Left renal cortex interstitium (tissue), 4 donors: ENCODE measurements at regions not wholly inside any gene's neighbourhood (a gene's known extent, or its start where the extent isn't known, plus 50 kb on each side); places are given as distances from the start of the nearest gene placed in this dataset.
"Not testable (repeated sequence)": the region's sequence is repeated elsewhere in the genome, so short reads cannot be mapped to it uniquely, and the experiment has no call there.

Experiments
- DNase-seq, 4 donors: peaks; one replicate each; pipeline ENCODE4 v3.0.0-alpha.2; 2013; ENCODE audit warnings: low read depth in 4 of 4, low spot score in 2 of 4, missing footprints in 1 of 4

DNA sequence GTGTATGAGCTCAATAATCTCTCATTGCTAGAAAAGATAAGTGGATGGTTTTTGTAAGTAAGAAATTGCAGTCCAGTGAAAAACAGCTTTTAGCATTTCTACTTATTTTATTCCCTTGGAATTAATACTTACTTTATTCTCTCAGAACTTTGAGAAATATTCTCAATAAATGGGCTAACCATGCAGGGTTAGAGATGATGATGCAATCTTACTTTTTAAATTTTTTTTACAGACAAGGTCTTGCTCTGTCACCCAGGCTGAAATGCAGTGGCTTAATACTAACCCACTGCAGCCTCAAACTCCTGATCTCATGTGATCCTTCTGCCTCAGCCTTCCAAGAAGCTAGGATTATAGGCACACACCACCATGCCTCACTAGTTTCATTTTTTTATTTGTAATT, 440.8 kb upstream of the ZP4 start:
- DNase-seq, result no peak

GRCh38 chr1:238329671-238330070, 438.9 kb upstream of the ZP4 start:
- DNase-seq, result no peak

DNA sequence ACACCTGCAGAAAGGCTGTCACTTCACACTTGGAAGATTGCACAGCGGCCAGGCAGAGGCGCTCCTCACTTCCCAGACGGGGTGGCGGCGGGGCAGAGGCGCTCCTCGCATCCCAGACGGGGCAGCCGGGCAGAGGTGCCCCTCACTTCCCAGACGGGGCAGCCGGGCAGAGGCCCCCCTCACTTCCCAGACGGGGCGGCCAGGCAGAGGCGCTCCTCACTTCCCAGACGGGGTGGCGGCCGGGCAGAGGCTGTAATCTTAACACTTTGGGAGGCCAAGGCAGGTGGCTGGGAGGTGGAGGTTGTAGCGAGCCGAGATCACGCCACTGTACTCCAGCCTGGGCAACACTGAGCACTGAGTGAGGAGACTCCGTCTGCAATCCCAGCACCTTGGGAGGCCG, 436.3 kb upstream of the ZP4 start:
- not testable (repeated sequence) for DNase-seq

GRCh38 chr1:238326479-238326878, 435.8 kb upstream of the ZP4 start:
- DNase-seq, result not testable (repeated sequence)

- DNase-seq, result no peak
Measured at GRCh38 chr1:238324211-238324864, 433.6 kb upstream of the ZP4 start.

DNA sequence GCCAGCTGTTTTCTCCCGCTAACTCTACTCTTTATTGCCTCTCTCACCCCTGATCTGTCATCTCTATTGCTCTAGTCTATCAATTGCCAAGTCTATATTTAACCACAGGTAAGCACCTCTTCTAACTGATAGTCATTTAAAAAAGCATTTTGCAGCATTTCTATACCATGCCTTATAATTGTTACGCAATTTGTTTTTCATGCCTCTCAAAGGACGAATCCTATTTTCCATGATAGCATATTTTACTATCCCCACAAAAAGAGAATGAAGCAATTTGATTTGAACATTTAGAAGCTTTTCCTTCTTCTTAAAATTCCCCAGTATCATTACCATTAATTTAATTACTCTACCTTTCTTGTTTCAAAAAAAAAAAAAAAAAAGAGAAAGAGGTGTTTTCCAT, 432.8 kb upstream of the ZP4 start:
- DNase-seq, result no peak

DNA sequence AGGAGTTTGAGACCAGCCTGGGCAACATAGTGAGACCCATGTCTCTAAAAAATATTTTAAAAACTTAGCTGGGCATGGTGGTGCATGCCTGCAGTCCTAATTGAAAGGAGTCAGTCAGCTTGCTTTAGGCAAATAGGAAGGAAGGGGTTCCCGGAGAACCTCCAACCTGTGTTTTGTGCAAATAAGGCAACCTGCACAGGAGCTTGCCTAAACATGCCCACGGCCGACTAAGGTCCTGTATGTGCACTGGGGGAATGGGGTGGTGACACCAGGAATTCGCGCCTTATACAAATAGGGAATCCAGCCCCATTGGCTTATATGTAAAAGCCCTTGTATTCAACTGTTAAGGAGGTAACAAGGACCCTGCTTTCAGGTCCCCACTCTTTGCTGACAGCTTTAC, 429.2 kb upstream of the ZP4 start:
- DNase-seq, result no peak

GRCh38 chr1:238318294-238319110, 427.8 kb upstream of the ZP4 start:
- DNase-seq, result no peak

DNA sequence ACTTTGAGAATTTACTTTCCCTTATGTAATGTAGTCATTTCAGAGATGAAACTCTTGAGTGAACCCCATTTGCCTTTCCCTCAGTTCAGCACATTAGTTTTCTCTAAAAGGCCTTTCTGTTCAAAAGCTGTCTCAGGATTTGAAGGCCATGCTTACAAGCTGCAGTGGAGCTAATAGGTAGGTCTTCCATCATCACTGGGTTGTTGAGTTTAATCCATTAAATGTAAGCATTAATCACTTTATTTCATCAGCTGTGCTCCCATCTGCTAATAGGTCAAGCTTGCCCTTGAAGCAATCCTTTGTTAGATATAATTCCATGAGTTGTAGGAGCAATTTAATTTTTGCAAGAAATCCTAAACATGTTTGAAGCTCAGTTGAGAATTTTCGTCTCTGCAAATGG, 422.2 kb upstream of the ZP4 start:
- DNase-seq, result no peak

- no peak for DNase-seq
Measured at GRCh38 chr1:238306411-238306810, 415.7 kb upstream of the ZP4 start.

- DNase-seq, result no peak
Measured at GRCh38 chr1:238302646-238303045, 411.9 kb upstream of the ZP4 start.

DNA sequence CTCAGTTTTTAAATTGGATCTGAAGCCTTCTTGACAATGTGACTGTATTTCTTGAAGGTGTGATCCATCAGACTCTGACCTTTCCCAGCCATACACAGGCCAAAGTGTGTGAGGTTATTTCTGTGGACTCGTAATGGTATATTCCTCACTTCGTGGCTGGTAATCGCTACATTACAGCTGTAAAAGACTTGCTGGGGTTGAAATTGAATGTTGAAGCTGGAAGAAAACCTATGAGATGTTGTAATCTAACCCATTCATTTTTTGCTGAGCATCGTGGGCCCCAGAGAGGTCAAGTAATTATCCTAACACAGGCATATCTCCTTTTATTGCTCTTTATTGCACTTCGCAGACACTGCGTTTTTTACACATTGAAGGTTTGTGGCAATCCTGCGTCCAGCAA, 405.6 kb upstream of the ZP4 start:
- DNase-seq, result no peak

GRCh38 chr1:238293075-238293474, 402.4 kb upstream of the ZP4 start:
- no peak for DNase-seq

GRCh38 chr1:238281418-238281817, 390.7 kb upstream of the ZP4 start:
- DNase-seq, result no peak

DNA sequence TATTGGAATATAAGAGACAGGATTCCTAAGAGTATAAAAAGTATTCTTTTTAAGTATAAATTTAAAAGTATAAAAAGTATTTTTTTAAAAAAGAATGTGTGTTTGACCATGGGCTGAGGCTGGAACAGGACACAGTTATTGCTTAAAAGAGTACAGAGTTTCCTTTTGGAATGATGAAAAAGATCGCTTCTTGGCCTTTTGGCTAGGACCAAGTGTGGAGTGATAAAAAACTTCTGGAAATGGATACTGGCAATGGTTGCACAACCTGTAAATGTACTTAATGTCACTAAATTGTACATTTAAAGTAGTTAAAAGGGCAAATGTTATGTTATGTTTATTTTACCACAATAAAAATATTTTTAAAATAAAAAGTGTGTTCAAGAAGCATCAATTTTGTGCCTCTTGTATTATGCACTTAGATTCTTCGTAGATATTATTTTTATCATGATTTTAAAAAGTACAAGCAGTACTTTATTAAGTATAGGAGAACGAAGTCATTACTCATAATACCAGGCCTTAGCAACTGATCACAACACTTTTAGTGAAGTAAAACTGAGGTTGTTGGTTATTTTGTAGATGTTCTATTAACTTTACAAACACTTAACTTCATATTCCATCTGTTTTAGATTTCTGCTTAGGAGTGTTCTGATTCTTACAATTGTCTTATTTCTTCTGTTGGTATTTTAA, 389.1 kb upstream of the ZP4 start:
- DNase-seq, result no peak

- no peak for DNase-seq
Measured at GRCh38 chr1:238272145-238272544, 381.4 kb upstream of the ZP4 start.

DNA sequence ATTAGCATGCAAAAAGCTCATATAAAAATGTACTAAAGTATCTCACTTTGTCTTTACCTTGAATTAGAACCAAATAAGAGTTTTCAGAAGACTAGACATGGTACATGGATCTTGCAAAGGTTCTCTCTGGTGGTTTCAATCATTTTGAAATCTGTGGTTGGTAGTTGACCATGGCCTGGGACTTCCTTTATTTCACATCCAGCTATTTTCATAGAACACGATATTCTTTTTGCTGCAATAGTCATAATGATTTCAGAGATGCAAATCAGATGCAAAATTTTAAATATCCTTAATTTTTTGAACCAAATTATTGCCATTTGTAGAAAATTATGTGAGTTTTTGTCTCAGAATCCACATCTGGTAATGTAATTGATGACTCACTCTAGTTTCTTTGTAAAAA, 375.1 kb upstream of the ZP4 start:
- DNase-seq, result no peak

DNA sequence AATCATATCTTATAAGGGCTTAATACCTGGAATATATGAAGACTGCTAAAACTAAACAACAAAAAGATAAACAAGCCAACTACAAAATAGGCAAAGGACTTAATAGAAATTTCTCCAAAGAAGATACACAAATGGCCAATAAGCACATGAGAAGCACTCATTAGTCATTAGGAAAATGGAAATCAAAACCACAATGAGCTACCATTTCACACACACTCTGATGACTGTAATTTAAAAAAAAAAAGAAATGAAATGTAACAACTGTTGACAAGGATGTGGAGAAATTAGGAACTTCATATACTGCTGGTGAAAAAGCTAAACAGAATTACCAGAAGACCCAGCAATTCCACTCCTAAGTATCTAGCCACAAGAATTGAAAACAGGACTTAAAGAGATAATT, 374.2 kb upstream of the ZP4 start:
- DNase-seq, result no peak

- no peak for DNase-seq
Measured at GRCh38 chr1:238258510-238258909, 367.8 kb upstream of the ZP4 start.

- no peak for DNase-seq
Measured at GRCh38 chr1:238257018-238257621, 366.4 kb upstream of the ZP4 start.

GRCh38 chr1:238254935-238255334, 364.2 kb upstream of the ZP4 start:
- no peak for DNase-seq
